ENCODE measurements at regions not wholly inside any gene's neighbourhood (a gene's known extent, or its start where the extent isn't known, plus 50 kb on each side); places are given as distances from the start of the nearest gene placed in this dataset.

GRCh38 chr21:28104346-28104745 lies 888.3 kb downstream of the LTN1 start:
- no peak for TF ChIP-seq CTCF (IDR thresholded peaks at IDR 0.05; ENCODE audit: borderline replicate concordance, extremely low read depth, low read length, poor library complexity, severe bottlenecking)
- TF ChIP-seq EZH2 (IDR thresholded peaks at IDR 0.05; ENCODE audit: borderline replicate concordance, low read depth, low read length, severe bottlenecking), result no peak
